Epithelial cell of proximal tubule (primary cell): ENCODE measurements at regions not wholly inside any gene's neighbourhood (a gene's known extent, or its start where the extent isn't known, plus 50 kb on each side); places are given as distances from the start of the nearest gene placed in this dataset.

Experiments
- DNase-seq: peaks from one replicate; pipeline ENCODE4 v3.0.0-alpha.2; 2011; ENCODE audit warnings: low read depth
- H3K4me3 ChIP-seq: 2 replicates; pipeline ENCODE4 v1.5.1; 2011; ENCODE audit warnings: low read depth, mild to moderate bottlenecking, low read length
- CTCF ChIP-seq: conservative IDR thresholded peaks from 2 replicates; pipeline ENCODE4 v1.5.1; 2012; ENCODE audit warnings: low read depth, mild to moderate bottlenecking, low read length

DNA sequence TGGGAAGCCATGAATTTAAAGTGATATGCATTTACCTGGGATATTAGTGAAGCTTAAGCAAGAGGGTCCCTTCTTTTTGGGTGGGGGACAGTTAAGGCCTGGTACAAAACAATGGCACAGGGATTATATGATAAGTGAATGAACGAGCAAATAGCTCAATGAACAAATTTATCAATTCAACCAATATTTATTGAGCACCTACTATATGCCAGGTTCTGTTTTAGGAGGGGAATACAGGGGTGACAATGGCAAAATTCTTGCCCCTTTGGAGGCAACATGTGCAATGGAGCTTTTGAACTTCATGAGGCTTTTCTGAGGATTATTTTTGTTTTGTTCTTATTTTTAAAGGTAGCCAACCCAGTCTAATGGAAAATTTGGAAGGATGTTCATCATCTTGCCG lies 68.2 kb downstream of the FOXD2 start:
- TF ChIP-seq CTCF = no peak
- DNase-seq = no peak
- no peak overlapping the region for H3K4me3 ChIP-seq

DNA sequence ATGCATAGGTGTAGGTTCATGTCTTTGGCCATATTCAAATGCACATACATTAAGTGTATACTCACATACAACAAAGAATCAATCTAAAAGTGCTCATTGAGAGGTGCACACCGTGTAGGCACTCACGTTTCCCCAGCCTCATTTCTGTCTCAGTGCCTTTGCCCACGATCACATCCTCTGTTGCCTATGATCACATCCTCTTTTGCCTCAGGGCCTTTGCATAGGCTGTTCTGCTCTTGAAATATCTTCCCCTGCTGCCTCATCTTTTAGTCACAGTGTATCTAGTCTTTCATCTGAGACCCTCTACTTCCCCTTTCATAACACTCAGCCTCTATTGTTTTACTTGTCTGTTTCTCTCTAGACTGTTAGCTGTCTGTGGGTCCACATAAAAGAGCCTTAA lies 69.3 kb downstream of the FOXD2 start:
- no peak for DNase-seq
- no peak for TF ChIP-seq CTCF
- H3K4me3 ChIP-seq = no peak overlapping the region

DNA sequence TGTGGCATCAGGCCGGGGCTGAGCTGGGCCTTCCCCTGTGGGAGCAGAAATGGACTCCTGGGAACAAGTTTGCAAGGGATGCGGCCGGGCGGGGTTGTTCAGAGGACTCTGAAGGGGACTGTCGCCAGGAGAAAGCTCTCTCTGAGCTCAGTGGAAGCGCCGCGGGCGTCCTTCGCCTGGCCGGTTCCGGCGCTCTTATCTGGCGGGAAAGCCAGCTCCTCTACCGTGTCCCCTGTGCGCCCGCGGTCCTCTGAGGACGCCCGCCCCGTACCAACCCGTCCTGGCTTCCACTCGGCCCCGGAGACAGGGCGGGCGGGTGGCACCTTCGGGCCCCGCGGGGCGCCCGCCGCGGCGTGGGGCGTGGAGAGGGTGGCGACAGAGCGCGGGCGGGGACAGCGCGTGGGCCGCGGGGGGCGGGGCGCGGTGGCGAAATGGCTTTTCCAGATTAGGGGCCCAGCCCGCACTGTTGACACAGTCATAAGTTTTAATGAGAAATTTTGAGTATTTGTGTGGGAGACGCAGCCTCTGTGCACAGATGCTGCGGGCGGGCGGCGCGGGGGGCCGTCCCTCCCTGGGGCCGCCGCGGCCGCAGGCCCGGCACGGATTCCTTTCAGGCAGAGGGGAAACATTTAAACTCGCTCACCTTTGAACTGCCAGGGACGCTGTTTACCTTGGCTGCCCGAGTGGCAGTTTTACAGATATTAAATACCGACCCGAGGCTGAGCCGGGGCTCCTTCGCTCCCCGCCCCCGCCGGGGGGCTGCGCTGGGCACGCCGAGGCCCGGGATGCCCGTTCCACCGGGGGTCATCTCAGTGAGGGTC lies 70.2 kb downstream of the FOXD2 start:
- peak overlapping the region; percentile 28 for H3K4me3 ChIP-seq

GRCh38 chr1:47508702-47509431 lies 71.0 kb downstream of the FOXD2 start:
- no peak for TF ChIP-seq CTCF
- DNase-seq = no peak
- no peak overlapping the region for H3K4me3 ChIP-seq

More for the DNA sequence above, 70.2 kb downstream of the FOXD2 start:
- DNase-seq = no peak
- TF ChIP-seq CTCF = no peak

DNA sequence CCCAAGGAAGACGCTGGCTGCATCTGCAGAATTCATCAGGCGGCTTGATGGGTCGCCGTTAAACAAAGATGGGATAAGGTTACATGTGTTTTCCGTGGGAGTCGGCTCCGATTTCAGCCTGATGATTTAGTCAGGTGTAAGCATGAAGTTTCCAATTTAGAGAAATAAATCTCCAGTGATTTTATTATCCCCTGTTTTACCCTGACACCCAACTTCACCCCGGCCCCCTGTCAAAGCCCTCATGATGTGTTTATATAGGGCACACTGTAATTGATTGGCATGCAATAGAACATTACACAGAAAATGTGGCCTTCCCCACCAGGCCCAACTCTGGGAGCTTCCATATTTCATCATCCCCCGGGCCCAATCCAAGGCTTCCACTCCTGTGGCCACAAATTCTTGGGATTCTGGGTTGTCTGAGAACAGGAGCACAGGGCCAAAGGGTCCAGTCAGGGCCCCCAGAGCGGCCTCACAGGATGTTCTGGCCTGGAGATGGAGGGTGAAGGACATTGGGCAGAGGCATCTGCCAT lies 72.5 kb downstream of the FOXD2 start:
- no peak overlapping the region for H3K4me3 ChIP-seq
- DNase-seq = no peak
- no peak for TF ChIP-seq CTCF

DNA sequence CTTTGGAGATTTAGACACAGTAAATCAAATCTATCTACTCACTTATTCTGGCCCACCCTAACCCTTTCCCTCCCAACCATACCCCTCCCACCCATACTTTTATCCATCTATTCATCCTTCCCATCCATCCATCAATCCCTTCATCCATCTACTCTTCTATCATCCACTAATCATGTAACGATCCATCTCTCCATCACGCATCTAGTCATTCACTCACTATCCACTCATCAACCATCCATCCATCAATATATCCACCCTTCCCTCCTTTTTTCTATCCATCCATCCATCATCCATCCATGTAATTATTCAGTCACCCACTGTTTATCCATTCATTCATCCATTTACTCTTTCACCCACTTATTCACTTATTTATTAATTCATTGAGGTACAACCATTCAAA lies 74.0 kb downstream of the FOXD2 start:
- H3K4me3 ChIP-seq = no peak overlapping the region
- DNase-seq = no peak
- no peak for TF ChIP-seq CTCF
